ENCODE measurements at regions not wholly inside any gene's neighbourhood (a gene's known extent, or its start where the extent isn't known, plus 50 kb on each side); places are given as distances from the start of the nearest gene placed in this dataset.

- Histone ChIP-seq H3K9me3 (no peaks in the 10 kb centered on the region), H3K27me3 (no peaks in the 10 kb centered on the region), H3K4me3 (no peak overlapping the region), H3K36me3 (no peaks in the 10 kb centered on the region), H3K27ac (no peak overlapping the region), H3K4me1 (peaks cover 0 to 12% (median 0%) of the 10 kb centered on the region in 4 donors)
- in situ Hi-C loops (cut with MboI; ENCODE audit: low pct_ligation_motif_present in 1 of 4, low pct_unique_long_range_greater_than_20kb in 1 of 4, low sequenced_read_pairs in 3 of 4) (no loop called here), intact Hi-C loops (cut with DNase I; ENCODE audit: low total_unique reads) (no loop called here)
- no peak for DNase-seq
- WGBS, 2 donors (ENCODE audit: low coverage in 1 of 2) = 91 to 95% methylated on average over 4 of the region's 4 CpGs
- TF ChIP-seq CTCF (IDR thresholded peaks at IDR 0.05) (no peak), POLR2AphosphoS5 (IDR thresholded peaks at IDR 0.05) (no peak), EP300 (IDR thresholded peaks at IDR 0.05; ENCODE audit: low read depth) (no peak), POLR2A (IDR thresholded peaks at IDR 0.05) (no peak)
These were observed 183.9 kb downstream of the AVL9 start for GRCh38 chr7:32679192-32679591.

- intact Hi-C loops (cut with DNase I; ENCODE audit: low total_unique reads) = no loop called here
- TF ChIP-seq POLR2AphosphoS5 (IDR thresholded peaks at IDR 0.05) (no peak), EP300 (IDR thresholded peaks at IDR 0.05; ENCODE audit: low read depth) (no peak), POLR2A (IDR thresholded peaks at IDR 0.05) (no peak), CTCF (IDR thresholded peaks at IDR 0.05) (no peak)
- Histone ChIP-seq H3K4me1 (peaks cover 0 to 12% (median 0%) of the 10 kb centered on the region in 4 donors), H3K36me3 (no peaks in the 10 kb centered on the region), H3K4me3 (no peak overlapping the region), H3K9me3 (no peaks in the 10 kb centered on the region), H3K27ac (peak overlapping the region in 3 of 4 donors; percentile 15 to 58 (median 57)), H3K27me3 (no peaks in the 10 kb centered on the region)
- no peak for DNase-seq
- WGBS, 2 donors (ENCODE audit: low coverage in 1 of 2) = 56 to 81% methylated on average over 1 to 2 of the region's 2 CpGs
- in situ Hi-C loops (cut with MboI; ENCODE audit: low pct_ligation_motif_present in 1 of 4, low pct_unique_long_range_greater_than_20kb in 1 of 4, low sequenced_read_pairs in 3 of 4) = no loop called here
These were observed 182.3 kb downstream of the AVL9 start for GRCh38 chr7:32677593-32677992.

- TF ChIP-seq POLR2A (IDR thresholded peaks at IDR 0.05) (no peak), CTCF (IDR thresholded peaks at IDR 0.05) (no peak), POLR2AphosphoS5 (IDR thresholded peaks at IDR 0.05) (no peak), EP300 (IDR thresholded peaks at IDR 0.05; ENCODE audit: low read depth) (no peak)
- no peaks in the 10 kb centered on the region for H3K27me3 ChIP-seq
- H3K4me1 ChIP-seq = peaks cover 0 to 12% (median 0%) of the 10 kb centered on the region in 4 donors
- WGBS, 2 donors (ENCODE audit: low coverage in 1 of 2) = 77 to 79% methylated on average over 4 to 7 of the region's 7 CpGs
- DNase-seq = no peak
- peak overlapping the region in 3 of 4 donors; percentile 29 to 49 (median 32) for H3K27ac ChIP-seq
- intact Hi-C loops (cut with DNase I; ENCODE audit: low total_unique reads) = no loop called here
- H3K36me3 ChIP-seq = no peaks in the 10 kb centered on the region
- no peaks in the 10 kb centered on the region for H3K9me3 ChIP-seq
- H3K4me3 ChIP-seq = no peak overlapping the region
- in situ Hi-C loops (cut with MboI; ENCODE audit: low pct_ligation_motif_present in 1 of 4, low pct_unique_long_range_greater_than_20kb in 1 of 4, low sequenced_read_pairs in 3 of 4) = no loop called here
These were observed 181.1 kb downstream of the AVL9 start for GRCh38 chr7:32676249-32676941.

- intact Hi-C loops (cut with DNase I; ENCODE audit: low total_unique reads) = no loop called here
- peaks cover 0 to 1% of the 10 kb centered on the region in 2 donors for H3K9me3 ChIP-seq
- in situ Hi-C loops (cut with MboI; ENCODE audit: low pct_ligation_motif_present in 1 of 4, low pct_unique_long_range_greater_than_20kb in 1 of 4, low sequenced_read_pairs in 3 of 4) = no loop called here
These were observed 178.1 kb downstream of the AVL9 start for GRCh38 chr7:32673275-32673983.

More at GRCh38 chr7:32673275-32673983, 178.1 kb downstream of the AVL9 start:
- no peak overlapping the region for H3K4me3 ChIP-seq
- H3K36me3 ChIP-seq = no peaks in the 10 kb centered on the region
- 87 to 92% methylated on average over 2 of the region's 2 CpGs for WGBS, 2 donors (ENCODE audit: low coverage in 1 of 2)
- no peak for DNase-seq
- peaks cover 0 to 34% (median 18%) of the 10 kb centered on the region in 4 donors for H3K4me1 ChIP-seq
- H3K27me3 ChIP-seq = no peaks in the 10 kb centered on the region
- no peak overlapping the region for H3K27ac ChIP-seq
- TF ChIP-seq POLR2A (IDR thresholded peaks at IDR 0.05) = no peak
- no peak for TF ChIP-seq POLR2AphosphoS5 (IDR thresholded peaks at IDR 0.05)
- TF ChIP-seq EP300 (IDR thresholded peaks at IDR 0.05; ENCODE audit: low read depth) = no peak
- TF ChIP-seq CTCF (IDR thresholded peaks at IDR 0.05) = no peak

All from transverse colon (tissue), 4 donors.